ENCODE measurements at regions not wholly inside any gene's neighbourhood (a gene's known extent, or its start where the extent isn't known, plus 50 kb on each side); places are given as distances from the start of the nearest gene placed in this dataset.

DNA sequence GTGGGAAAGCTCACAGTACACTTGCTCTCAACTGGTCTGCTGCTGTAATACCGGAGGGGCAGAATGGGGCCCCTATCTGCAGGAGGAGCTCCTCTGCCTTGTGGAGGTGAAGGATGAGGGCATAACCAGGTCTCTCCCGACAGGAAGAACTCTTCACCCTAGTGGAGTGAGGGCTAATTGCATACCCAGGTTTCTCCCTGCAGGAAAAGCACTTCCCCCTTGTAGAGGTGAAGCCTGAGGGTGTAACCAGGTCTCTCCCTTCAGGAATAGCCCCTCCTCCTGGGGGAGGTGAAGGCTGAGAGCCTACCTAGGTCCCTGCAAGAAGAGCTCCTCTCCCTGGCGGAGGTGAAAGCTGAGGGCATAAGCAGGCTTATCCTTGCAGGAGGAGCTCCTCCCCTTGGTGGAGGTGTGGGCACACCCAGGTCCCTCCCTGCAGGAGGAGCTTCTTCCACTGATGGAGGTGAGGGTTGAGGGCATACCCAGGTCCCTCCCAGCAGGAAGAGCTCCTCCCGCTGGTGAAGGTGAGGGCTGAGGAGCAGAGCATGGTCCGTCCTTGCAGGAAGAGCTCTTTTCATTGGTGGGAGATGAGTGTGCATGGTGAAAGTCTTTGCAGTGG, 954.1 kb downstream of the NLGN4Y start:
- H3K27me3 Mint-ChIP-seq (ENCODE audit: low read depth in 3 of 3): no peaks in the 10 kb centered on the region
- no peak overlapping the region for H3K27ac Mint-ChIP-seq
- H3K4me1 Mint-ChIP-seq: no peaks in the 10 kb centered on the region

DNA sequence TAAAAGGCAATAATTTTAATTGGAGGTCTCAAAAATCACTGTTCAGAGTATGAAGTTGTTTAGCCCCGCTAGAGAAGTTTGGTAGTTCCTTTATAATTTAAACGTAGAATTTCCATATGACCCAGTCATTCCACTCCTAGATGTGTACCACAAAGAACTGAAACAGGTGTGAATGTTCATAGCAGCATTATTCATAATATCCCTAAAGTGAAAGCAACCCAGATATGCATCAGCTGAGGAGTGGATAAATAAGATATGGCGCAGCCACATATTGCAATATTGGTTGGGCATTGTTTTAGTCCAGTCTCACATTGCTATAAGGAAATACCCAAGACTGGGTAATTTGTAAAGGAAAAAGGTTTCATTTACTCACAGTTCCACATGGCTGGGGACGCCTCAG, 976.2 kb downstream of the NLGN4Y start:
- H3K4me1 Mint-ChIP-seq: no peaks in the 10 kb centered on the region

More for the DNA sequence above, 954.1 kb downstream of the NLGN4Y start:
- no peak for DNase-seq
- no peaks in the 10 kb centered on the region for H3K9me3 Mint-ChIP-seq
- no peak overlapping the region for H3K4me3 Mint-ChIP-seq
- no peaks in the 10 kb centered on the region for H3K36me3 Mint-ChIP-seq

DNA sequence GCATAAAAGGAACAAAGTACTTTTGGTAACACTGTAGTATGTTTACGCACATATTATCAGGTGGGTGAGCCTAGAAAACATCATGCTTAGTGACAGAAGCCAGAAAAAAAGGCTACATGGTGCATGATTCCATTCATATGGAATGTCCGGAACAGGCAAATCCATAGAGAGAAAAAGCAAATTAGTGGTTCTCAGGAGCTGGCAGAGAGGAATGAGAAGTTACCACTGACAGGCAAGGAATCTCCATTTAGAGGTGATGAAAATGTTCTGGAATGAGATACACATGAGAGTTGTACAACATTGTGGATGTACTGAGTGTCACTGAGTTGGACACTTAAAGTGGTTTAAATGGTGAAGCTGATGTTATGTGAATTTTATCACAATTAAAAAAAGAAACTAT, 976.9 kb downstream of the NLGN4Y start:
- Mint-ChIP-seq H3K4me1 (no peaks in the 10 kb centered on the region), H3K27ac (no peak overlapping the region), H3K9me3 (peaks cover 0 to 3% (median 0%) of the 10 kb centered on the region in 6 donors)

More for the DNA sequence above, 976.2 kb downstream of the NLGN4Y start:
- H3K27me3 Mint-ChIP-seq (ENCODE audit: low read depth in 3 of 3): peaks cover 0 to 3% (median 0%) of the 10 kb centered on the region in 3 donors
- no peak for DNase-seq
- no peaks in the 10 kb centered on the region for H3K36me3 Mint-ChIP-seq
- peaks cover 0 to 3% (median 0%) of the 10 kb centered on the region in 6 donors for H3K9me3 Mint-ChIP-seq
- H3K4me3 Mint-ChIP-seq: no peak overlapping the region
- H3K27ac Mint-ChIP-seq: no peak overlapping the region

DNA sequence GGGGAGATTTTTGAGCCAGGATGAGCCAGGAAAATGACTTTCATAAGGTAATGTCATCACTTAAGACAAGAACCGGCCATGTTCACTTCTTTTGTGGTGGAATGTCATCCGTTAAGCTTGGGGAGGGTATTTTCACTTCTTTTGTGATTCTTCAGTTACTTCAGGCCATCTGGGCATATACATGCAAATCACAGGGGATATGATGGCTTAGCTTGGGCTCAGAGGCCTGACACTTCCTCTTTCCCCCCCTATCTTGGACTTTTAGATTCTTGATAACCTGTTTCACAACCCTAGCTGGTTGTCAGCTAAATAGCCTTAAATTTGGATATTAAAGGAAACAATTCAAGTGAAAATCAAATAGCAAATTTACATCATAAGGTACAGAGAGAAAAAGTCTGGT, 986.0 kb downstream of the NLGN4Y start:
- no peaks in the 10 kb centered on the region for H3K4me1 Mint-ChIP-seq
- H3K27ac Mint-ChIP-seq: no peak overlapping the region
- peaks cover 0 to 2% (median 0%) of the 10 kb centered on the region in 6 donors for H3K9me3 Mint-ChIP-seq
- H3K36me3 Mint-ChIP-seq: no peaks in the 10 kb centered on the region
- DNase-seq: no peak
- H3K27me3 Mint-ChIP-seq (ENCODE audit: low read depth in 3 of 3): no peaks in the 10 kb centered on the region
- H3K4me3 Mint-ChIP-seq: no peak overlapping the region

More for the DNA sequence above, 976.9 kb downstream of the NLGN4Y start:
- no peak for DNase-seq
- Mint-ChIP-seq H3K4me3 (no peak overlapping the region), H3K36me3 (no peaks in the 10 kb centered on the region), H3K27me3 (ENCODE audit: low read depth in 3 of 3) (peaks cover 0 to 3% (median 0%) of the 10 kb centered on the region in 3 donors)

DNA sequence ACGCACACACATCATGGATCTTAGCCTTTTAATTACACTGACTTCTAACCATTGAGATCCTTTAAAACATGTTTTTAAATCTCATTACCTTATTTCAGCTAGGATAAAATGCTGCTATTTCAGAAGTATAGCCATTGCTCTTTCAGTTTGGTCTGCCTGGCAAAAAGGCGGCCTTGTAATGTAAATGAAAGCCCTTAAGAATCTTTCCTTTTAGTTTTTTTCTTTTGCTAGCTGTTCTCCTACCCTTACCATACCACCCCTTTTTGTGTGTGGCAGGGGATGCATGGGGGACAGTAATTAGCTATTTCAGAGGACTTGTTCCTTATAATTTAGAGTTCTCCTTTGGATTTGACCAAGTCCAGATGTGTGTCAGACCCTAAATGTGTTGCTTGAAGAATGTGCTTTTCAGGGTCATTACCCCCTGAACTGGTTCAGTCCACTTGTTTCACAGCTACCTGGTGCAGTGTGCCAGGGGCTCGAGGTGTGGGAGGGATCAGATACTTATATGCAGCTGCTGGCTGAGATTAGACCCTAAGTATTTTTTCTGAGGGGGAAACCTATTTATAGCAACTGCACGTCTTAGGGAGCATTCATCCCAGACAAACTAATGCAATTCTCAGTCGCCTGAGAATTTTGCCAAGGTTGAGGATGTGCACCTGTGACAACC, 986.8 kb downstream of the NLGN4Y start:
- H3K9me3 Mint-ChIP-seq: peaks cover 0 to 2% (median 0%) of the 10 kb centered on the region in 6 donors
- DNase-seq: no peak
- no peaks in the 10 kb centered on the region for H3K27me3 Mint-ChIP-seq (ENCODE audit: low read depth in 3 of 3)
- no peaks in the 10 kb centered on the region for H3K4me1 Mint-ChIP-seq
- H3K27ac Mint-ChIP-seq: no peak overlapping the region
- no peak overlapping the region for H3K4me3 Mint-ChIP-seq
- no peaks in the 10 kb centered on the region for H3K36me3 Mint-ChIP-seq

DNA sequence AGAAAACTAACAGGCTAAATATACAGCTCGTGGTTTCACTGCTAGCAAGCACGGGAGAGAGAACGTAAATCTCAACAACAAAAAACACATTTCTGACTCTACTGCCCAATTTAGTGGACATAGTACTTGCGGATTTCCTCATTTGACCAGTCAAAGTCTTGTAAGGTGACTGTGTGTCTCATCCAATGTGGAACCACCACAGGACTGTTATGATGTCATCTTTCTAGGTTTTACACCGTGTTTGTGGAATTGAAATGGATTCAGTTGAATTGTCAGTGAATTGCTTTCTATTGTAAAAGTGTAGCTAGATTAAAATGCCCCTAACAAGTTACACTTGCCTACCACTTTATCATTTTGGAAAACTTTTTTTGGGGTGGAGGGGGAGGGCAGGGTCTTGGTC, 1010.8 kb downstream of the NLGN4Y start:
- Mint-ChIP-seq H3K9me3 (peaks cover 0 to 2% (median 0%) of the 10 kb centered on the region in 6 donors), H3K36me3 (no peaks in the 10 kb centered on the region), H3K27ac (no peak overlapping the region), H3K4me1 (no peaks in the 10 kb centered on the region), H3K27me3 (ENCODE audit: low read depth in 3 of 3) (no peaks in the 10 kb centered on the region), H3K4me3 (no peak overlapping the region)
- no peak for DNase-seq

DNA sequence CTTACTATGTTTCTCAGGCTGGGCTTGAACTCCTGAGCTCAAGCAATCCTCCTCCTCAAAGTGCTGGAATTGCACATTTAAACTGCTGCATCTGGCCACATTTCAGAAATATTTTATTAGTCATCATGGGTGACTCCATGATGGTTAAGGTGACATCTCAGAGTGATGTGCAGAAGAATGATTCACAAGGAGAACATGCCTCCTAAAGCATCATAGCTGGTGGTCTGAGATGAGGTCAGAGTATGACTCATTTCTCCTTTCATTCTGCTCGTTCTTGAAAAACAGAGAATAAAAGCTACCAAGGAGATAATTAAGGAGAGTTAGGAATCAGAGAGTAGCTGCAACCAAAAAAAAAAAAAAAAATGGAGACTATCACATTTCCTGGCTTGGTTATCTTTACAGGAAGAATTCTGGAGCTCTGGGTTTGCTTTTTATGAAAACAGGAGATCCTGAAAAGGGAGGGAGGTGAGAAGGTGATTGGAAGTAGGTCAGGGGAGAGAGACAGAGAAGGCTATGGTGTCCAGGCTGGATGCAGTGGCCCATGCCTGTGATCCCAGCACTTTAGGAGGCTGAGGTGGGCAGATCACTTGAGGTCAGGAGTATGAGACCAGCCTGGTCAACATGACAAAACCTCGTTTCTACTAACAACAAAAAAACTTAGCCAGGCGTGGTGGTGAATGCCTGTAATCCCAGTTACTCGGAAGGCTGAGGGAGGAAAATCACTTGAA, 1011.6 kb downstream of the NLGN4Y start:
- Mint-ChIP-seq H3K4me1 (no peaks in the 10 kb centered on the region), H3K27ac (no peak overlapping the region), H3K36me3 (no peaks in the 10 kb centered on the region), H3K4me3 (no peak overlapping the region), H3K27me3 (ENCODE audit: low read depth in 3 of 3) (no peaks in the 10 kb centered on the region), H3K9me3 (peaks cover 0 to 2% (median 0%) of the 10 kb centered on the region in 6 donors)
- DNase-seq: no peak

DNA sequence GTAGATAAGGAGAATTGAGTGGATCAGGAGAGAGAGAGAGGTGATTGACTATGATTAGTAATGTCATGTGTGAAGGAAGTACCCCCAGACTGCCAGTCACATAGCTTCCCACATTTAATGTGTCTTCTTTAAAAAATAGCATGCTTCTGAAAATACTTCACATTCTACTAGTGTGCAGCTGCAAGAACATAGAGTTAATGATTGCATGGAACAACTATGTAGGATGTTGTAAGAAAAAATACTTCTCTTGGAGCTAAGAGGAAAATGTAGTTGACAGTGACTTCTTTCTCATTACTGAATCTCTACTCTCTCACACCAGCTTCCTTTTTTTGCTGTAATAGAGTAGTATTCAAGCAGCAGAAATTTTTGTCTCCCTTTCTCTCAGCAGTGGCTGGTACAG, 1016.2 kb downstream of the NLGN4Y start:
- no peak for DNase-seq
- Mint-ChIP-seq H3K9me3 (peaks cover 0 to 2% (median 0%) of the 10 kb centered on the region in 6 donors), H3K27ac (no peak overlapping the region), H3K36me3 (no peaks in the 10 kb centered on the region), H3K4me3 (no peak overlapping the region), H3K27me3 (ENCODE audit: low read depth in 3 of 3) (no peaks in the 10 kb centered on the region), H3K4me1 (no peaks in the 10 kb centered on the region)

DNA sequence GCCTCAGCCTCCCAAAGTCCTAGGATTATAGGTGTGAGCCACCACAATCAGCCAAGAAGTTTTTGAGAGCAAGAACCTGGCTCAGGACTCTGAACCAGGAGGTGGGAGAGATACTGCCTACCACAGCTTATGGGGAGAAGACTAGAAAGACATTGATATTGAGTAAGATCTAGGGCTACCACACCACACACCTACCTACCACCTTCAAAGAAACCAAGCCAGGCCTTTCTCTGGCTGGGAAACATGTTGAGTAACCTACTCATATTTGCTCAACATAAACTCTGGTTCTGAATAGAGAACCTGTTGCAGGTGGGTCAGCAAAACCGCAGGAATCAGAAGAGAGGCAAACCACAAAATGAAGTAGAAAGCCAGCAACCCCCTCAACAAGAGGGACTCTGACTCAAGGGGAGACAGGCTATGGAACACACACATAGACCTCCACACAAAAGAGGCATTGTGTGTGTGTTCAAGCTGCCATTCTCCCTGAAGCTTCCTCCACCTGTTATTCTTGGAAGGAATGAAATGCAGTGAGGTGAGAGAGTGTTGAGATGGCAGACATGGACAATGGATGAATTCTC, 1021.9 kb downstream of the NLGN4Y start:
- no peaks in the 10 kb centered on the region for H3K36me3 Mint-ChIP-seq
- peaks cover 0 to 1% (median 0%) of the 10 kb centered on the region in 6 donors for H3K9me3 Mint-ChIP-seq
- no peak overlapping the region for H3K4me3 Mint-ChIP-seq
- H3K27ac Mint-ChIP-seq: no peak overlapping the region
- no peak for DNase-seq
- no peaks in the 10 kb centered on the region for H3K27me3 Mint-ChIP-seq (ENCODE audit: low read depth in 3 of 3)
- no peaks in the 10 kb centered on the region for H3K4me1 Mint-ChIP-seq

DNA sequence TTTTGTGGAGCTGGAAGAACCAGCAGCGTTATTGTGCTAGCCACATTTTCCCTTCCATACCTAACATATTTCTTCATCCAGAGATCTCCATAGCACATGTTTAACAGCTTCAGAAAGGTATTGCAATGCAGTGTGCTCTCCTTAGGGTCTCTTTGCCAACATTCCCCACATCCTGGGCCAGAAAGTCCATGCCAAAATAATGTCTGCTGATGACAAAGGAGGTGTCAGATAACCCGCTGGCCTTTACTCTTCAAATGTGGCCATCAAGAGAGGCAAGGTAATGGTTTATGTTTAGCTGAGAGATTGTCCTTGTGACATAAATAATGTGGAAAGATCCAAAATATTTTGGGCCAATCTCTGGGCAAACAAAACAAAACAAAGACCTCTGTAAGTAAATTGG, 1027.7 kb downstream of the NLGN4Y start:
- H3K9me3 Mint-ChIP-seq: peaks cover 0 to 1% (median 0%) of the 10 kb centered on the region in 6 donors
- no peak overlapping the region for H3K4me3 Mint-ChIP-seq
- no peaks in the 10 kb centered on the region for H3K36me3 Mint-ChIP-seq
- H3K27me3 Mint-ChIP-seq (ENCODE audit: low read depth in 3 of 3): no peaks in the 10 kb centered on the region
- H3K4me1 Mint-ChIP-seq: no peaks in the 10 kb centered on the region
- DNase-seq: no peak
- no peak overlapping the region for H3K27ac Mint-ChIP-seq

DNA sequence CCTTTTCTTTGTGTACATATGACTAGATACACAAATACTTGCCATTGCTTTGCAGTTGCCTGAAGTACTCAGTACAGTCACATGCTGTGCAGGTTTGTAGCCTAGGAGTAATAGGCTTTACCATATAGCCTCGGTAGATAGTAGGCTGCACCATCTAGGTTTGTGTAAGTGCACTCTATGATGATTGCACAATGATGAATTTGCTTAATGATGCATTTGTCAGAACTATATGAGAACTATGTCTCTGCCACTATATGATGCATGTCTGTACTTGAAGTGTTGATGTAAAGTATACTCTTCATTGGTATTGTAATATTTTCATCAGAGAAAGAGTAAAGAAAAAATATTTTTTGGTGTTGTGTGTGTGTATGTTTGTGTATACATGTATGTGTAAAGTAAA, 1030.7 kb downstream of the NLGN4Y start:
- H3K4me3 Mint-ChIP-seq: no peak overlapping the region
- no peaks in the 10 kb centered on the region for H3K27me3 Mint-ChIP-seq (ENCODE audit: low read depth in 3 of 3)
- H3K9me3 Mint-ChIP-seq: peaks cover 0 to 1% (median 0%) of the 10 kb centered on the region in 6 donors
- no peak for DNase-seq
- H3K27ac Mint-ChIP-seq: no peak overlapping the region
- H3K4me1 Mint-ChIP-seq: no peaks in the 10 kb centered on the region
- no peaks in the 10 kb centered on the region for H3K36me3 Mint-ChIP-seq

DNA sequence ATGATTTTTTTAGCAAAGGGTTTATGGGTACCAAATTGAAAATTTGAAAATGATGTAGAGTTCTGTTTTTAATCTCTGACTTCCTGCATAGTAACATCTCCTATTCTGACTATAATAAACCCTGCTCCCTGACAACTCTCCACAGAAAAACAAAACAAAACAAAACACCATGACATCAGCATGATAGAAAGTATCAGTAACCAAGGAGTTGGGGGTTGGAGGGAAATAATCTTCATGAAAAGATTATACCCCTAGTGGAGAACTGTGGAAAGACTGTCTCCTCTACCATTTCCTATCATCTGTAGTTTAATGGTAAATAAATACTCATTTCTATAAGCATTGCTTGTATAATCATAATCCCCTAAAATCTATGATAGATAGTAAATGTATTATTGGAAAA, 1034.8 kb downstream of the NLGN4Y start:
- no peak overlapping the region for H3K27ac Mint-ChIP-seq
- no peaks in the 10 kb centered on the region for H3K27me3 Mint-ChIP-seq (ENCODE audit: low read depth in 3 of 3)
- no peaks in the 10 kb centered on the region for H3K36me3 Mint-ChIP-seq
- H3K4me3 Mint-ChIP-seq: no peak overlapping the region
- no peak for DNase-seq
- no peaks in the 10 kb centered on the region for H3K4me1 Mint-ChIP-seq
- H3K9me3 Mint-ChIP-seq: no peaks in the 10 kb centered on the region

DNA sequence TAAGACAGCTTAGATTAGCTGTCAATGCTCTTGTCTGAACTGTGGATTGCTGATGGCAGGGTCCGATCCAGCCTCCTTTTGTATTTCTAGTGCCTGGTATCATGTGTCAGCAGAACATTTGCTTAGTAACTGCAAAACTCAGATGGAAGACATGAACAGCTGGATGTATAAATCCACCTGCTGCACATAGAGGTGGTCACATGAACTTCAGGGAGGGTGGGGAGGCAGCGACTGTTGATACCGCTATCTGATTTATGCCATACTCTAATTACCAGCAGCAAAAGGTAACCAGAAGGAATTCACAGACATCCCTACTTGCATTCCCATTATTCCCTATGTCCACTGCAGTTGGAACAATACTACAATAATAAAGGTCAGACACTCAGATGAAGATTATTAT, 1036.5 kb downstream of the NLGN4Y start:
- no peak overlapping the region for H3K27ac Mint-ChIP-seq
- no peak for DNase-seq
- peaks cover 0 to 2% (median 0%) of the 10 kb centered on the region in 3 donors for H3K27me3 Mint-ChIP-seq (ENCODE audit: low read depth in 3 of 3)
- H3K4me1 Mint-ChIP-seq: no peaks in the 10 kb centered on the region
- no peaks in the 10 kb centered on the region for H3K9me3 Mint-ChIP-seq
- H3K4me3 Mint-ChIP-seq: no peak overlapping the region
- no peaks in the 10 kb centered on the region for H3K36me3 Mint-ChIP-seq

All from immature natural killer cell (primary cell).